OCI-LY7 (cell line): ENCODE measurements at regions not wholly inside any gene's neighbourhood (a gene's known extent, or its start where the extent isn't known, plus 50 kb on each side); places are given as distances from the start of the nearest gene placed in this dataset.

Experiments
- BruUV-seq: library from RNA; stranded (reverse); fragments of 400-500 nt; replicated peaks from 2 replicates; lab custom pipeline; 2021; lab: Mats Ljungman, UMichigan
- CTCF ChIA-PET: fragments of 300-600 bp; sonication (Branson Sonifier 250); formaldehyde crosslinking; loops from one replicate; lab custom pipeline; 2022; ENCODE audit warnings: antibody characterized with exemption; ENCODE audit not compliant: unreplicated experiment; lab: Charles Lee
- POLR2A ChIA-PET: fragments of 300-600 bp; sonication (Branson Sonifier 250); formaldehyde crosslinking; loops from one replicate; lab custom pipeline; 2022; ENCODE audit warnings: antibody characterized with exemption; lab: Charles Lee
- DNase-seq: peaks from one replicate; pipeline ENCODE4 v3.0.0-alpha.2; 2015; ENCODE audit warnings: low spot score
- H2AFZ ChIP-seq: fragments of 200-600 bp; sonication (generic), shearing (Covaris generic); 2 replicates; pipeline ENCODE4 v1.6.1; 2014; ENCODE audit warnings: mild to moderate bottlenecking, antibody characterized with exemption, low read length, moderate library complexity
- H3K27ac ChIP-seq: fragments of 200-600 bp; sonication (generic); 2 replicates; pipeline ENCODE4 v1.5.1; 2014; ENCODE audit warnings: mixed run types, low read depth, mild to moderate bottlenecking, moderate library complexity, low read length, inconsistent platforms; ENCODE audit not compliant: poor library complexity, severe bottlenecking
- H3K36me3 ChIP-seq: fragments of 200-600 bp; sonication (generic); 2 replicates; pipeline ENCODE4 v1.6.1; 2014; ENCODE audit warnings: mild to moderate bottlenecking, antibody characterized with exemption, low read length, moderate library complexity, mixed read lengths; ENCODE audit not compliant: insufficient read depth
- H3K4me1 ChIP-seq: fragments of 200-600 bp; sonication (generic); 2 replicates; pipeline ENCODE4 v1.5.1; 2014; ENCODE audit warnings: mild to moderate bottlenecking, low read length; ENCODE audit not compliant: insufficient read depth, poor library complexity, severe bottlenecking
- H3K4me2 ChIP-seq: fragments of 200-600 bp; sonication (generic); 2 replicates; pipeline ENCODE4 v1.6.1; 2014; ENCODE audit warnings: mild to moderate bottlenecking, low read length
- H3K4me3 ChIP-seq: fragments of 200-600 bp; sonication (generic); 2 replicates; pipeline ENCODE4 v1.5.1; 2014; ENCODE audit warnings: mild to moderate bottlenecking, low read depth, low read length; ENCODE audit not compliant: poor library complexity, severe bottlenecking
- H3K79me2 ChIP-seq: fragments of 200-600 bp; sonication (generic); 2 replicates; pipeline ENCODE4 v1.6.1; 2016; ENCODE audit warnings: low read depth, mild to moderate bottlenecking, low read length, moderate library complexity, mixed read lengths; ENCODE audit not compliant: insufficient read depth
- H3K9me2 ChIP-seq: fragments of 200-600 bp; sonication (generic); 2 replicates; pipeline ENCODE4 v1.6.1; 2016; ENCODE audit warnings: mild to moderate bottlenecking, low read length, mixed read lengths; ENCODE audit not compliant: insufficient read depth
- H3K9me3 ChIP-seq: fragments of 200-600 bp; sonication (generic); 2 replicates; pipeline ENCODE4 v1.6.1; 2014; ENCODE audit warnings: mild to moderate bottlenecking, mixed run types, low read length, mixed read lengths
- H4K20me1 ChIP-seq: fragments of 200-600 bp; sonication (generic); 2 replicates; pipeline ENCODE4 v1.6.1; 2014; ENCODE audit warnings: mild to moderate bottlenecking, antibody characterized with exemption, low read length, moderate library complexity, mixed read lengths; ENCODE audit not compliant: insufficient read depth
- CTCF ChIP-seq: fragments of 200-600 bp; sonication (generic); conservative IDR thresholded peaks from 2 replicates; pipeline ENCODE4 v1.5.1; 2014; ENCODE audit warnings: mild to moderate bottlenecking, antibody characterized with exemption, low read length, moderate library complexity, mixed read lengths
- EZH2phosphoT487 ChIP-seq: fragments of 200-600 bp; sonication (generic); IDR thresholded peaks from 2 replicates; pipeline ENCODE4 v1.6.1; 2018; ENCODE audit warnings: low read depth, borderline replicate concordance, mild to moderate bottlenecking, mixed run types, antibody characterized with exemption, low read length, moderate library complexity, mixed read lengths
- intact Hi-C: fragments of 100-400 bp; cut with micrococcal nuclease; formaldehyde crosslinking; loops from one replicate; pipeline ENCODE4 v1.10.0; 2022; ENCODE audit not compliant: unreplicated experiment

GRCh38 chr5:62137628-62138027 is 168.4 kb upstream of the KIF2A start:
- H3K4me3 ChIP-seq = no peak overlapping the region
- CTCF ChIA-PET = no interaction called here
- no peaks in the 10 kb centered on the region for H4K20me1 ChIP-seq
- BruUV-seq = no TSS peak
- no peaks in the 10 kb centered on the region for H3K36me3 ChIP-seq
- POLR2A ChIA-PET = no interaction called here
- no peaks in the 10 kb centered on the region for H3K9me3 ChIP-seq
- TF ChIP-seq CTCF = no peak
- TF ChIP-seq EZH2phosphoT487 = no peak
- H3K4me2 ChIP-seq = no peak overlapping the region
- no peaks in the 10 kb centered on the region for H3K79me2 ChIP-seq
- intact Hi-C loops = no loop called here
- DNase-seq = no peak
- H3K9me2 ChIP-seq = no peaks in the 10 kb centered on the region
- H3K4me1 ChIP-seq = no peaks in the 10 kb centered on the region
- no peak overlapping the region for H3K27ac ChIP-seq
- no peak overlapping the region for H2AFZ ChIP-seq

GRCh38 chr5:62138607-62139006 is 167.4 kb upstream of the KIF2A start:
- Histone ChIP-seq H3K4me3 (no peak overlapping the region), H2AFZ (no peak overlapping the region), H4K20me1 (no peaks in the 10 kb centered on the region), H3K4me2 (no peak overlapping the region), H3K9me2 (no peaks in the 10 kb centered on the region), H3K27ac (no peak overlapping the region), H3K9me3 (no peaks in the 10 kb centered on the region), H3K36me3 (no peaks in the 10 kb centered on the region), H3K79me2 (no peaks in the 10 kb centered on the region), H3K4me1 (no peaks in the 10 kb centered on the region)
- ChIA-PET POLR2A (no interaction called here), CTCF (no interaction called here)
- no TSS peak for BruUV-seq
- intact Hi-C loops = no loop called here
- TF ChIP-seq CTCF (no peak), EZH2phosphoT487 (no peak)
- DNase-seq = no peak

- BruUV-seq = no TSS peak
- Histone ChIP-seq H3K4me2 (no peak overlapping the region), H3K27ac (no peak overlapping the region), H3K79me2 (no peaks in the 10 kb centered on the region), H3K9me2 (no peaks in the 10 kb centered on the region), H2AFZ (no peak overlapping the region), H3K4me3 (no peak overlapping the region), H3K4me1 (no peaks in the 10 kb centered on the region), H3K9me3 (no peaks in the 10 kb centered on the region), H4K20me1 (no peaks in the 10 kb centered on the region), H3K36me3 (no peaks in the 10 kb centered on the region)
- POLR2A ChIA-PET = no interaction called here
- no peak for DNase-seq
- TF ChIP-seq CTCF = no peak
- no peak for TF ChIP-seq EZH2phosphoT487
- CTCF ChIA-PET = no interaction called here
- intact Hi-C loops = no loop called here
These were observed 166.3 kb upstream of the KIF2A start for GRCh38 chr5:62139741-62140140.
